GM23248 (cell line): ENCODE measurements at regions not wholly inside any gene's neighbourhood (a gene's known extent, or its start where the extent isn't known, plus 50 kb on each side); places are given as distances from the start of the nearest gene placed in this dataset.
"Not testable (repeated sequence)": the region's sequence is repeated elsewhere in the genome, so short reads cannot be mapped to it uniquely, and the experiment has no call there.

Experiments used
- EZH2 ChIP-seq: fragments of 200-600 bp; sonication (generic); IDR thresholded peaks from 2 replicates; pipeline ENCODE4 v1.6.1; 2018; ENCODE audit warnings: antibody characterized with exemption, mild to moderate bottlenecking; ENCODE audit not compliant: insufficient read depth, poor library complexity, severe bottlenecking
- EZH2phosphoT487 ChIP-seq: fragments of 200-600 bp; sonication (generic); IDR thresholded peaks from 2 replicates; pipeline ENCODE4 v1.6.1; 2018; ENCODE audit warnings: antibody characterized with exemption, moderate library complexity, mild to moderate bottlenecking, low read depth; ENCODE audit not compliant: insufficient read depth

- TF ChIP-seq EZH2, EZH2phosphoT487: not testable (repeated sequence)
Measured at GRCh38 chr19:34095411-34095810, 76.9 kb upstream of the LSM14A start.
